ENCODE measurements at regions not wholly inside any gene's neighbourhood (a gene's known extent, or its start where the extent isn't known, plus 50 kb on each side); places are given as distances from the start of the nearest gene placed in this dataset.

- TF ChIP-seq GATA2 (IDR thresholded peaks at IDR 0.05; ENCODE audit: low read depth, low read length), result no peak
- no peak for TF ChIP-seq GATA3 (IDR thresholded peaks at IDR 0.05; ENCODE audit: low read depth, low read length)
Observed at GRCh38 chr2:136393514-136393913, 275.6 kb upstream of the CXCR4 start.

Measured in SH-SY5Y (cell line).